MM.1S (cell line): ENCODE measurements at regions not wholly inside any gene's neighbourhood (a gene's known extent, or its start where the extent isn't known, plus 50 kb on each side); places are given as distances from the start of the nearest gene placed in this dataset.
"Not testable (repeated sequence)": the region's sequence is repeated elsewhere in the genome, so short reads cannot be mapped to it uniquely, and the experiment has no call there.

Experiments used
- DNase-seq: peaks from one replicate; pipeline ENCODE4 v3.0.0-alpha.2; 2015
- H2AFZ ChIP-seq: fragments of 300-600 bp; sonication (generic); 2 replicates; pipeline ENCODE4 v1.6.0; 2016; ENCODE audit warnings: antibody characterized with exemption, low read length
- H3F3A ChIP-seq: fragments of 300-600 bp; sonication (generic); 2 replicates; pipeline ENCODE4 v1.6.1; 2016; ENCODE audit warnings: mild to moderate bottlenecking, antibody characterized with exemption, low read length, moderate library complexity, mixed read lengths; ENCODE audit not compliant: insufficient read depth
- H3K27ac ChIP-seq: fragments of 300-600 bp; sonication (generic); 2 replicates; pipeline ENCODE4 v1.5.1; 2016; ENCODE audit warnings: mild to moderate bottlenecking, low read length
- H3K27me3 ChIP-seq: fragments of 300-600 bp; sonication (generic); replicated peaks from 2 replicates; pipeline ENCODE4 v1.6.0; 2016; ENCODE audit warnings: low read length; ENCODE audit not compliant: insufficient read depth
- H3K36me3 ChIP-seq: fragments of 300-600 bp; sonication (generic); replicated peaks from 2 replicates; pipeline ENCODE4 v1.6.1; 2016; ENCODE audit warnings: mild to moderate bottlenecking, low read length, mixed read lengths; ENCODE audit not compliant: insufficient read depth
- H3K4me1 ChIP-seq: fragments of 300-600 bp; sonication (generic); 2 replicates; pipeline ENCODE4 v1.6.1; 2016; ENCODE audit warnings: low read length, mixed read lengths
- H3K4me2 ChIP-seq: fragments of 300-600 bp; sonication (generic); 2 replicates; pipeline ENCODE4 v1.6.0; 2016; ENCODE audit warnings: low read depth, low read length
- H3K4me3 ChIP-seq: fragments of 300-600 bp; sonication (generic); 2 replicates; pipeline ENCODE4 v1.5.1; 2016; ENCODE audit warnings: low read length, mixed read lengths
- H3K79me2 ChIP-seq: fragments of 300-600 bp; sonication (generic); 2 replicates; pipeline ENCODE4 v1.6.1; 2016; ENCODE audit warnings: mixed run types, low read length, mixed read lengths
- H3K9ac ChIP-seq: fragments of 300-600 bp; sonication (generic); 2 replicates; pipeline ENCODE4 v1.6.1; 2016; ENCODE audit warnings: low read length, mixed read lengths
- H3K9me2 ChIP-seq: fragments of 300-600 bp; sonication (generic); replicated peaks from 2 replicates; pipeline ENCODE4 v1.6.1; 2016; ENCODE audit warnings: mild to moderate bottlenecking, low read length, mixed read lengths; ENCODE audit not compliant: insufficient read depth
- H3K9me3 ChIP-seq: fragments of 300-600 bp; sonication (generic); replicated peaks from 2 replicates; pipeline ENCODE4 v1.6.1; 2016; ENCODE audit warnings: mild to moderate bottlenecking, low read length, mixed read lengths; ENCODE audit not compliant: insufficient read depth
- H4K20me1 ChIP-seq: fragments of 300-600 bp; sonication (generic); 2 replicates; pipeline ENCODE4 v1.6.1; 2016; ENCODE audit warnings: mild to moderate bottlenecking, low read length, moderate library complexity, mixed read lengths; ENCODE audit not compliant: insufficient read depth
- EZH2 ChIP-seq: fragments of 300-600 bp; sonication (generic); optimal IDR thresholded peaks from 2 replicates; pipeline ENCODE3; 2017; ENCODE audit warnings: low read depth, mild to moderate bottlenecking, antibody characterized with exemption, low read length, mixed read lengths
- EZH2phosphoT487 ChIP-seq: fragments of 300-600 bp; sonication (generic); IDR thresholded peaks from 2 replicates; pipeline ENCODE4 v1.6.1; 2018; ENCODE audit warnings: antibody characterized with exemption, low read length
- TF ChIP-seq, protein P1 (sequence below): fragments of 300-600 bp; sonication (generic); IDR thresholded peaks from 2 replicates; pipeline ENCODE4 v1.5.1; 2016; ENCODE audit warnings: antibody characterized with exemption, low read length, mixed read lengths

DNA sequence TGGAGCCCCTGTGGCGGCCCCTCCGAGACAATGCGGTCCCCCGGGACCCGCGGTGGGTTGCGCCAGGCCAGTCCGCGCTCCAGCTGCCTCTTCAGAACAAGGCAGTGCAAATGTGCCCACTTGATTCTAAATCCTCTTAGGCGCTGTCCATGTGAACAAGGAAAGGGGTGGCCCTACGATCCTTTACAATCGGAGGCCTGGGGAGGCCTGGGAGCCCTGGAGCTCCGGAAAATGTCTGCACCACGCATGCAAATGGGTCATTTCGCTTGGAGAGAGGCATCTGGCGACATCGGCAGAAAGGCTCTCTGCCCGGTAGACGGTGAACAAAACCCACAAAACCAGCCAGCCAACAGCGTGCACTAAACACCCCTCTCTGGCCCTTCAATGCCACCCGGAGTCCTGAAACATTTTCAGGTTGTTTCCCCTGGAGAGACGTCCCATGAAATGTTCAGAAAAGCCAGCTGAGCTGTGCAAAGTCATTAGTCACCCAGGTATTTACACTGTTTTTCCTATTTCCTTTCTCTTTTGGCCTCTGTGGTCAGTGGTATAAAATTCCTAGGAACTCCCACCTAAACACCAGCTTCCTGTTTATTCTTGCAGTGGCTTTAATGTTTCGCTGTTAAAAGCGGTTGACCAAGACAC, 102.8 kb upstream of the ZNF438 start:
- TF ChIP-seq, protein P1, sequence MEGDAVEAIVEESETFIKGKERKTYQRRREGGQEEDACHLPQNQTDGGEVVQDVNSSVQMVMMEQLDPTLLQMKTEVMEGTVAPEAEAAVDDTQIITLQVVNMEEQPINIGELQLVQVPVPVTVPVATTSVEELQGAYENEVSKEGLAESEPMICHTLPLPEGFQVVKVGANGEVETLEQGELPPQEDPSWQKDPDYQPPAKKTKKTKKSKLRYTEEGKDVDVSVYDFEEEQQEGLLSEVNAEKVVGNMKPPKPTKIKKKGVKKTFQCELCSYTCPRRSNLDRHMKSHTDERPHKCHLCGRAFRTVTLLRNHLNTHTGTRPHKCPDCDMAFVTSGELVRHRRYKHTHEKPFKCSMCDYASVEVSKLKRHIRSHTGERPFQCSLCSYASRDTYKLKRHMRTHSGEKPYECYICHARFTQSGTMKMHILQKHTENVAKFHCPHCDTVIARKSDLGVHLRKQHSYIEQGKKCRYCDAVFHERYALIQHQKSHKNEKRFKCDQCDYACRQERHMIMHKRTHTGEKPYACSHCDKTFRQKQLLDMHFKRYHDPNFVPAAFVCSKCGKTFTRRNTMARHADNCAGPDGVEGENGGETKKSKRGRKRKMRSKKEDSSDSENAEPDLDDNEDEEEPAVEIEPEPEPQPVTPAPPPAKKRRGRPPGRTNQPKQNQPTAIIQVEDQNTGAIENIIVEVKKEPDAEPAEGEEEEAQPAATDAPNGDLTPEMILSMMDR = no peak
- TF ChIP-seq EZH2phosphoT487 = no peak
- TF ChIP-seq EZH2 = no peak
- DNase-seq = no peak
- Histone ChIP-seq H3K79me2 (no peaks in the 10 kb centered on the region), H3F3A (no peaks in the 10 kb centered on the region), H3K9me2 (no peaks in the 10 kb centered on the region), H3K36me3 (no peaks in the 10 kb centered on the region), H3K4me2 (peak overlapping the region; percentile 83; the same call in 1 of the 2 replicates), H2AFZ (peak overlapping the region; percentile 74; the same call in 1 of the 2 replicates), H3K27ac (no peak overlapping the region), H3K27me3 (no peaks in the 10 kb centered on the region), H3K9ac (peak overlapping the region; percentile 29; the same call in 1 of the 2 replicates), H3K9me3 (no peaks in the 10 kb centered on the region), H3K4me3 (peak overlapping the region; percentile 31; the same call in 1 of the 2 replicates), H3K4me1 (0 out of 2 replicates have a peak, but pooled peaks cover 4% of the 10 kb centered on the region), H4K20me1 (no peaks in the 10 kb centered on the region)

DNA sequence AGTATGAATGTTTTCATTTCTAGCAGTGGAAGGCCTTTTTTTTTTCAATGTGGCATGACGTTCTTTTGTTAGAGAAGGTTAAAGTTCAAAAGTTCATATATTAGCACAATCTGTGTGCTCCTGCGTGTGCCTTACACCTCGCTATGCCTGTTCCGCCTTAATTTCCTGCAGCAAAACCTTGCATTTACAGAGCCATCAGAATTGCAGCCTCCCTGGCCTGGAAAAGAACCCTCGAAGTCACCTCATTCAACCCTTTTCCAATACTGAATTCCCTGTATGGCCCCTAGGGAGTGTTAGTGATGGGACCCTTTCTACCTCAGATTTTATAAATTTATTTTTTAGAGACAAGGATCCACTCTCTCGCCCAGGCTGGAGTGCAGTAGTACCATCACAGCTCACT, 103.5 kb upstream of the ZNF438 start:
- TF ChIP-seq, protein P1 = no peak
- TF ChIP-seq EZH2phosphoT487 (no peak), EZH2 (no peak)
- Histone ChIP-seq H3K36me3 (no peaks in the 10 kb centered on the region), H3F3A (no peaks in the 10 kb centered on the region), H3K27me3 (no peaks in the 10 kb centered on the region), H3K9ac (no peak overlapping the region), H2AFZ (no peak overlapping the region), H3K4me3 (no peak overlapping the region), H3K79me2 (no peaks in the 10 kb centered on the region), H4K20me1 (no peaks in the 10 kb centered on the region), H3K27ac (no peak overlapping the region), H3K4me2 (no peak overlapping the region), H3K9me3 (no peaks in the 10 kb centered on the region), H3K4me1 (0 out of 2 replicates have a peak, but pooled peaks cover 4% of the 10 kb centered on the region), H3K9me2 (no peaks in the 10 kb centered on the region)
- no peak for DNase-seq

DNA sequence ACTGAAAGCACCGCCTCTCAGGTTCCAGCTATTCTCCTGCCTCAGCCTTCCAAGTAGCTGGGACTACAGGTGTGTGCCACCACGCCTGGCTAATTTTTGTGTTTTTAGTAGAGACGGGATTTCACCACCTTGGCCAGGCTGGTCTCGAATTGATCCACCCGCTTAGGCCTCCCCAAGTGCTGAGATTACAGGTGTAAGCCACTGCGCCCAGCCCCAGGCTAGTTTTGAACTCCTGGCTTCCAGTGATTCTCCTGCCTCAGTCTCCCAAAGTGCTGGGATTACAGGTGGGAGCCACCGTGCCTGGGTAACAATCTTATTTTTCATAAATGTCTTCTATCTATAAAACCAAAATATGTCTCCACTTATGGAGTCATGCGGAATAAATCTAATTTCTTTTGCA, 104.1 kb upstream of the ZNF438 start:
- not testable (repeated sequence) for H3K9ac ChIP-seq

DNA sequence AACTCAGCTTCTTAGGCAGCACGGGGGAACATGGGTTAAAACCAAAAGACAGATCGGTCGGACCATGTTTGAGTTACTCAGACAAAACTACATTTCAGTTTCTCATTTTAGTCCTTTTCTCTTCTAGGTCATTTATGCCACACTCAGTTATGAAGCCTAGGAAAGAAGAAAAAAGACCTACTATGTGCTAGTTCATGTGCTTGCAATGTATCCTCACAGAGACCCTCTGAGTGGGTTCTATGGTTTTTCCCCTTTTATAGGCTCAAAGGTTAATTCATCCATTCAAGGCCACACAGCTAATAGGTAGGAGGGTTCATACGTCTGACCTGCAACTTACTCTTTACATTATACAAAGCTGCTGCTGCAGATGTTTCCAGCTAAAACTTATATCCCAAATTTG, 104.7 kb upstream of the ZNF438 start:
- 0 out of 2 replicates have a peak, but pooled peaks cover 4% of the 10 kb centered on the region for H3K4me1 ChIP-seq

More for the DNA sequence above, 104.1 kb upstream of the ZNF438 start:
- H2AFZ ChIP-seq, H3K9me3 ChIP-seq, H3K27ac ChIP-seq, H3K9me2 ChIP-seq, DNase-seq, H3K79me2 ChIP-seq, H3K27me3 ChIP-seq, H4K20me1 ChIP-seq, H3K4me2 ChIP-seq, H3K4me1 ChIP-seq, H3F3A ChIP-seq, H3K36me3 ChIP-seq, H3K4me3 ChIP-seq: not testable (repeated sequence)

More for the DNA sequence above, 104.7 kb upstream of the ZNF438 start:
- no peaks in the 10 kb centered on the region for H3F3A ChIP-seq
- H4K20me1 ChIP-seq = no peaks in the 10 kb centered on the region
- H3K79me2 ChIP-seq = no peaks in the 10 kb centered on the region
- no peaks in the 10 kb centered on the region for H3K36me3 ChIP-seq
- no peak overlapping the region for H3K4me3 ChIP-seq
- DNase-seq = no peak
- H2AFZ ChIP-seq = no peak overlapping the region
- H3K27me3 ChIP-seq = no peaks in the 10 kb centered on the region
- no peak overlapping the region for H3K27ac ChIP-seq
- H3K9ac ChIP-seq = no peak overlapping the region
- H3K4me2 ChIP-seq = no peak overlapping the region
- H3K9me2 ChIP-seq = no peaks in the 10 kb centered on the region
- TF ChIP-seq EZH2 (no peak), EZH2phosphoT487 (no peak)
- TF ChIP-seq, protein P1 = no peak
- H3K9me3 ChIP-seq = no peaks in the 10 kb centered on the region
